Liver (tissue), 3 donors: ENCODE measurements at regions not wholly inside any gene's neighbourhood (a gene's known extent, or its start where the extent isn't known, plus 50 kb on each side); places are given as distances from the start of the nearest gene placed in this dataset.

ENCODE experiments used
- CTCF ChIP-seq: fragments of 150-350 bp; IDR thresholded peaks from 2 replicates; pipeline ENCODE4 v1.5.1; 2017; ENCODE audit warnings: improper control_type of control experiment, low read depth, low read length; ENCODE audit not compliant: missing input control
- FOXA1 ChIP-seq: IDR thresholded peaks from 2 replicates; pipeline ENCODE4 v1.6.1; 2016; ENCODE audit warnings: antibody characterized with exemption
- REST ChIP-seq: IDR thresholded peaks from 2 replicates; pipeline ENCODE4 v1.6.1; 2016; ENCODE audit warnings: antibody characterized with exemption, mild to moderate bottlenecking
- RXRA ChIP-seq, 2 donors: IDR thresholded peaks; 2 replicates each; pipeline ENCODE4 v1.6.1; 2017 to 2018; ENCODE audit warnings: antibody characterized with exemption in 2 of 2, mild to moderate bottlenecking in 1 of 2
- SP1 ChIP-seq: IDR thresholded peaks from 2 replicates; pipeline ENCODE4 v1.6.1; 2018; ENCODE audit warnings: antibody characterized with exemption, mild to moderate bottlenecking
- donor health status: healthy.
- donor health status: healthy.

GRCh38 chr16:51900221-51900780 is 646.6 kb downstream of the TOX3 start:
- TF ChIP-seq CTCF: no peak
- TF ChIP-seq FOXA1: no peak
- TF ChIP-seq RXRA (IDR thresholded peaks at IDR 0.05): no peak
- TF ChIP-seq REST: no peak
- no peak for TF ChIP-seq SP1
